Ascending aorta (tissue), 2 donors: ENCODE measurements at regions not wholly inside any gene's neighbourhood (a gene's known extent, or its start where the extent isn't known, plus 50 kb on each side); places are given as distances from the start of the nearest gene placed in this dataset.
"Not testable (repeated sequence)": the region's sequence is repeated elsewhere in the genome, so short reads cannot be mapped to it uniquely, and the experiment has no call there.

Experiments
- DNase-seq, 2 donors: peaks; one replicate each; pipeline ENCODE4 v3.0.0-alpha.2; 2019; ENCODE audit warnings: low spot score in 2 of 2
- H3K27ac ChIP-seq, 2 donors: fragments of 200-600 bp; sonication (generic); one replicate each; pipeline ENCODE4 v1.5.1; 2016 to 2017; ENCODE audit warnings: mild to moderate bottlenecking in 1 of 2
- H3K27me3 ChIP-seq: fragments of 200-600 bp; sonication (generic); one replicate; pipeline ENCODE4 v1.5.1; 2017
- H3K36me3 ChIP-seq, 2 donors: fragments of 200-600 bp; sonication (generic); one replicate each; pipeline ENCODE4 v1.5.1; 2016
- H3K4me1 ChIP-seq, 2 donors: fragments of 200-600 bp; sonication (generic); one replicate each; pipeline ENCODE4 v1.5.1; 2016 to 2017; ENCODE audit warnings: mild to moderate bottlenecking in 1 of 2
- H3K4me3 ChIP-seq, 2 donors: fragments of 200-600 bp; sonication (generic); one replicate each; pipeline ENCODE4 v1.5.1; 2016 to 2017; ENCODE audit warnings: mild to moderate bottlenecking in 1 of 2
- H3K9me3 ChIP-seq, 2 donors: fragments of 200-600 bp; sonication (generic); one replicate each; pipeline ENCODE4 v1.5.1; 2016
- intact Hi-C: fragments of 100-400 bp; cut with DNase I; formaldehyde crosslinking; loops from one replicate; pipeline ENCODE4 v1.15.1; 2023
- TF ChIP-seq, protein P1 (sequence below), 3 experiments: fragments of 200-600 bp in 2 of 3; fragments of 450-650 bp in 1 of 3; sonication (generic) in 2 of 3; IDR thresholded peaks; one replicate each; pipeline ENCODE4 v1.5.1; 2016 to 2019; ENCODE audit warnings: antibody characterized with exemption in 3 of 3, mild to moderate bottlenecking in 1 of 3, moderate library complexity in 1 of 3

DNA sequence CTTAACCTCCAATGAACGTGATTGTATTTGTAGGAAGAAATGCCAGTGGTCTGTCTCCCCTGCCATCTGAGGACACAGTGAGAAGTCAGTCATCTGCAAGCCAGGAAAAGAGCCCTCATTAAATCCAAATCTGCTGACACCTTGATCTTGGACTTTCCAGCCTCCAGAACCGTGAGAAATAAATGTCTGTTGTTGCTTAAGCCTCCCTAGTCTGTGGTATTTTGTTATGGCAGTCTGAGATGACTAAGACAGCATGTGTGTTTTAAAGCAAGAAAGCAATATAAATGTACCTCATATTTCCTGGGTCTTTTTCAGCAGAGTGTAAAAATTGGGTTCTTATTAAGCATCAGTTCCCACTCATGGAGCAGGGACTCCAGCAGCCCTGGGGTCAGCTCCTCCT, 177.9 kb upstream of the NLRP1 start:
- Histone ChIP-seq H3K4me3 (no peak overlapping the region), H3K27ac (no peak overlapping the region), H3K27me3 (no peaks in the 10 kb centered on the region), H3K4me1 (no peaks in the 10 kb centered on the region), H3K36me3 (no peaks in the 10 kb centered on the region), H3K9me3 (no peaks in the 10 kb centered on the region)
- no peak for DNase-seq
- TF ChIP-seq, protein P1, sequence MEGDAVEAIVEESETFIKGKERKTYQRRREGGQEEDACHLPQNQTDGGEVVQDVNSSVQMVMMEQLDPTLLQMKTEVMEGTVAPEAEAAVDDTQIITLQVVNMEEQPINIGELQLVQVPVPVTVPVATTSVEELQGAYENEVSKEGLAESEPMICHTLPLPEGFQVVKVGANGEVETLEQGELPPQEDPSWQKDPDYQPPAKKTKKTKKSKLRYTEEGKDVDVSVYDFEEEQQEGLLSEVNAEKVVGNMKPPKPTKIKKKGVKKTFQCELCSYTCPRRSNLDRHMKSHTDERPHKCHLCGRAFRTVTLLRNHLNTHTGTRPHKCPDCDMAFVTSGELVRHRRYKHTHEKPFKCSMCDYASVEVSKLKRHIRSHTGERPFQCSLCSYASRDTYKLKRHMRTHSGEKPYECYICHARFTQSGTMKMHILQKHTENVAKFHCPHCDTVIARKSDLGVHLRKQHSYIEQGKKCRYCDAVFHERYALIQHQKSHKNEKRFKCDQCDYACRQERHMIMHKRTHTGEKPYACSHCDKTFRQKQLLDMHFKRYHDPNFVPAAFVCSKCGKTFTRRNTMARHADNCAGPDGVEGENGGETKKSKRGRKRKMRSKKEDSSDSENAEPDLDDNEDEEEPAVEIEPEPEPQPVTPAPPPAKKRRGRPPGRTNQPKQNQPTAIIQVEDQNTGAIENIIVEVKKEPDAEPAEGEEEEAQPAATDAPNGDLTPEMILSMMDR (IDR thresholded peaks at IDR 0.05) = no peak
- intact Hi-C loops = no loop called here

DNA sequence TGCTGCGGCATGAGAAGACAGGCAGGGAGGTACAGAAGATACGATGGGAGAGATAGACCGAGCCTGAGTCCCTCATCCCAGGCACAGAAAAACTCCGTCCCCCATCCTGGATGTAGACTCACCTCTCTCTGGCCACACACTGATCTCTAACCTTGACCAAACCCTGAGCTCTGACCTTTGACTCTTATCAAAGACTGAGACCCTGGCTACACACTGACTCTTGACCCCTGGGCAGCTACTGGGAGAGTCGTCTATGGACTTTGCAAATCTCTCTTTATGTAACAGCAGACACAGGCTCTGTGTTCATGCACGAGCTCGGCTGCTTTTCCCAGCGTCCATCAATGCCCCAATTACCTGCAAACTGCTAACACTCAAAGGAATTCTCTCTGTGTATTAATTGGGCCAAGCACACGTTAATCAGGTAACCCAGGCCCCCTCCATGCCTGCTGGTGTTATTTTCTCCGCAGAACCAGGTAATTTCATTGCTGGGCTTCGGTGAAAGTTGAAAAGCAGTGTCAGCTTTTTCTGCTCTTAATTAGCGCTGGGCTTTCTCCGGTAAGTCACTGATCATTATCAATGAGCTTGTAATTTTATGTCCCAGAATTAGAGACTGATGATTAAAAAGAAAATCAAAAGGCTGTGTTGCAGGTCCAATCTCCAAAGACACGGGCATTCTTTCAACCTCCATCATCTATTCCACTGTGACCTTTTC, 179.4 kb upstream of the NLRP1 start:
- H3K4me1 ChIP-seq = no peaks in the 10 kb centered on the region
- H3K27me3 ChIP-seq = no peaks in the 10 kb centered on the region
- TF ChIP-seq, protein P1 (IDR thresholded peaks at IDR 0.05) = no peak
- intact Hi-C loops = no loop called here
- H3K9me3 ChIP-seq = no peaks in the 10 kb centered on the region
- H3K27ac ChIP-seq = no peak overlapping the region
- DNase-seq = no peak
- H3K36me3 ChIP-seq = no peaks in the 10 kb centered on the region
- H3K4me3 ChIP-seq = no peak overlapping the region

DNA sequence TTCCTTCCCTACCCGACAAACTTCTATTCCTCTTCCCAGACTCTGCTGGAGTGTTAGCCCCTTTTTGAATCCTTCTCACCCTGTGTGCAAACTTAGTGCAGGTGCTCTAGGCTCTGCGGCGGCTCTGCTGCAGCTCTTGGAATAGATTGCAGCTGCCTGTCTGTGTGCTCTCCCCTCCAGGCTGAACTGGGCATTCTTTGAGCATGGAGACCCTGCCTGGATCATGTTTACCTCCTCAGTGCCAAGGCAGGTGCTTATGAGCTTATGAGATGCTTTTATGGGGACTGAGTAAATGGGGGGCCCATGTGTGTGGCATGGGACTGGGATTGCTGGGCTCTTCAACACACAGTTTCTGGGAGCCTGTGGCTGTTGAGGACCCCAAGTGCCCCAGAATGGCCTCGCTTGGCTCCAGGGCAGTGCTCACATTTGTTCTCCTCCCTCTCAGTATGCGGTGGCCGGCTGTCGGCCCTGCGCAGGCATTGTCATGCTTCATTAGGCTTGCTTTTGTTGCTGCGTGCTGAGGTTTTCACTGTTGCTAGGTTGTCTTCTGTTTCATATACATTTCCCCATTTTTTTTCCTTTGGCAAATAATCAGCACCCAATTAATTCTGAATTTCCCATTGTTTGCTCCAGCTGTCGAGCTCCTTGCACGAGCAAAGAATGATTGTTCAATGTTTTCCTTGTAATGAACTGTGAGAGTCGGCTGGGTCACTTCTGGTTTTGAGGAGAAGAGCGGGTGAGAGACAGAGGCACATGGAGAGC, 185.5 kb upstream of the NLRP1 start:
- no peaks in the 10 kb centered on the region for H3K4me1 ChIP-seq
- H3K27me3 ChIP-seq = no peaks in the 10 kb centered on the region
- no peaks in the 10 kb centered on the region for H3K36me3 ChIP-seq
- no peak overlapping the region for H3K4me3 ChIP-seq
- no peak overlapping the region for H3K27ac ChIP-seq
- intact Hi-C loops = no loop called here
- DNase-seq = no peak
- no peaks in the 10 kb centered on the region for H3K9me3 ChIP-seq
- TF ChIP-seq, protein P1 (IDR thresholded peaks at IDR 0.05) = no peak

DNA sequence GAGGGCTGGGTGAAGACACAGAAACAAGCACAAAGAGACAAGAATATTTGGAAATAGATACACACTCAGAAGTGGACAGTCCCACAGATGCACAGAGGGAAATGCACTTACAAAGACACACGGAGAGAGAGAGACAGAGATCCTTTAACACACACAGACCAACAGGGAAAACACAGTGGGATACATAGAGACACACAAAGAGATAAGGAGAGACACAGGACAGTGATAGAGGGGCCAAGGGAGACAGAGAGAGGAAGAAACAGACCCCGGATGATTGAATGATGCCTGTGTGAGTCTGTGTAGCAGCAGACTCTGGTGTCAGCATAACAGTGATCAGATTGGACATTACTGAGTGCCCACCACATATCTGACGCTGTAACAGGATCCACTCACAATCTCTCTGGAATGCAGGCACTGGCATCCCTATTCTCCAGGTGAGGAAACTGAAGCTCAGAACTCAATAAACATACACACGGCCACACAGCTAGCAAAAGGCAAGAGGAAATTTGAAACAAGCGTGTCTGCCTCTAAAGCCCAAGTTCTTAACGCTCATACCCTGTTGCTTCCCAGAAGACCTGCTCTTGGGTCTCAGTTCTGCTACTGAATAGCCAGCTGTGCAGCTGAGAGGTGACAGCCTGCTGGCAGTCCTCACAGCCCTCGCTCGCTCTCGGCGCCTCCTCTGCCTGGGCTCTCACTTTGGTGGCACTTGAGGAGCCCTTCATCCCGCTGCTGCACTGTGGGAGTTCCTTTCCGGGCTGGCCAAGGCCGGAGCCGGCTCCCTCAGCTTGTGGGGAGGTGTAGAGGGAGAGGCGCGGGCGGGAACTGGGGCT, 186.3 kb upstream of the NLRP1 start:
- no peak for DNase-seq
- Histone ChIP-seq H3K36me3 (no peaks in the 10 kb centered on the region), H3K4me3 (no peak overlapping the region), H3K27me3 (no peaks in the 10 kb centered on the region), H3K9me3 (no peaks in the 10 kb centered on the region), H3K4me1 (no peaks in the 10 kb centered on the region), H3K27ac (no peak overlapping the region)
- intact Hi-C loops = no loop called here
- TF ChIP-seq, protein P1 (IDR thresholded peaks at IDR 0.05) = no peak

DNA sequence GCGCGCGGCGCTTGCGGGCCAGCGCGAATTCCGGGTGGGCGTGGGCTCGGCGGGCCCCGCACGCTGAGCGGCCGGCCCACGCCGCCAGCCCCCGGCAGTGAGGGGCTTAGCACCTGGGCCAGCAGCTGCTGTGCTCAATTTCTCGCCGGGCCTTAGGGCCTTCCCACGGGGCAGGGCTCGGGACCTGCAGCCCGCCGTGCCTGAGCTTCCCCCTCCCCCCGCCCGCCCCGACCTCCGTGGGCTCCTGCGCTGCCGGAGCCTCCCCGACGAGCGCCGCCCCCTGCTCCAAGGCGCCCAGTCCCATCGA, 186.9 kb upstream of the NLRP1 start:
- H3K36me3 ChIP-seq, H3K27ac ChIP-seq, H3K4me1 ChIP-seq, H3K27me3 ChIP-seq, H3K4me3 ChIP-seq, H3K9me3 ChIP-seq, intact Hi-C loops, DNase-seq: not testable (repeated sequence)

DNA sequence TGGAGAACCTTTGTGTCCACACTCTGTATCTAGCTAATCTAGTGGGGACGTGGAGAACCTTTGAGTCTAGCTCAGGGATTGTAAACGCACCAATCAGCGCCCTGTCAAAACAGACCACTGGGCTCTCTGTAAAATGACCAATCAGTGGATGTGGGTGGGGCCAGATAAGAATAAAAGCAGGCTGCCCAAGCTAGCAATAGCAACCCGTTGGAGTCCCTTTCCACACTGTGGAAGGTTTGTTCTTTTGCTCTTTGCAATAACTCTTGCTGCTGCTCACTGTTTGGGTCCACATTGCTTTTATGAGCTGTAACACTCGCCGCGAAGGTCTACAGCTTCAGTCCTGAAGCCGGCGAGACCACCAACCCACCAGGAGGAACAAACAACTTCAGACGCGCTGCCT, 187.7 kb upstream of the NLRP1 start:
- intact Hi-C loops, H3K27me3 ChIP-seq: not testable (repeated sequence)

More for the DNA sequence above, 187.7 kb upstream of the NLRP1 start:
- H3K4me1 ChIP-seq, H3K36me3 ChIP-seq, H3K9me3 ChIP-seq, H3K27ac ChIP-seq, DNase-seq, H3K4me3 ChIP-seq: not testable (repeated sequence)
